ENCODE measurements at regions not wholly inside any gene's neighbourhood (a gene's known extent, or its start where the extent isn't known, plus 50 kb on each side); places are given as distances from the start of the nearest gene placed in this dataset.

- peaks cover 2% of the 10 kb centered on the region for H3K79me1 ChIP-seq (ENCODE audit: low read depth, low read length)
- H3K4me1 ChIP-seq (ENCODE audit: control insufficient read depth in 2 of 2, insufficient read depth in 1 of 2, low read depth in 1 of 2, low read length in 2 of 2): no peaks in the 10 kb centered on the region
- no peak overlapping the region for H3K18ac ChIP-seq (ENCODE audit: low read length)
- H2BK15ac ChIP-seq (ENCODE audit: low read length): no peak overlapping the region
- no peak overlapping the region for H3K14ac ChIP-seq (ENCODE audit: low read length)
- H3K4me3 ChIP-seq (ENCODE audit: low read length in 2 of 2): no peak overlapping the region
- H3K36me3 ChIP-seq (replicated peaks in 1 of 2; ENCODE audit: control insufficient read depth in 2 of 2, insufficient read depth in 2 of 2, low read length in 2 of 2): no peaks in the 10 kb centered on the region
- H2BK120ac ChIP-seq (ENCODE audit: low read depth, low read length): no peak overlapping the region
- H4K8ac ChIP-seq (ENCODE audit: low read depth, low read length): no peak overlapping the region
- H3K9me3 ChIP-seq (replicated peaks in 1 of 2; ENCODE audit: control insufficient read depth in 2 of 2, insufficient read depth in 1 of 2, low read depth in 1 of 2, low read length in 2 of 2): no peaks in the 10 kb centered on the region
- H3K4ac ChIP-seq (ENCODE audit: low read length): no peak overlapping the region
- no peak overlapping the region for H3K9ac ChIP-seq (ENCODE audit: low read depth, low read length, poor library complexity)
- DNase-seq (ENCODE audit: low spot score): no peak
- H3K27ac ChIP-seq (replicated peaks; ENCODE audit: low read length): no peak overlapping the region
- no peaks in the 10 kb centered on the region for H3K27me3 ChIP-seq (ENCODE audit: control insufficient read depth in 3 of 3, insufficient read depth in 3 of 3, low read depth in 1 of 3, low read length in 3 of 3)
- H2BK5ac ChIP-seq (ENCODE audit: low read length): no peak overlapping the region
- H2AFZ ChIP-seq (ENCODE audit: low read length): no peak overlapping the region
- H3K23ac ChIP-seq (ENCODE audit: low read depth, low read length, poor library complexity): no peak overlapping the region
- H3K4me2 ChIP-seq (ENCODE audit: insufficient read depth, low read length, poor library complexity, severe bottlenecking): no peak overlapping the region
- no peak overlapping the region for H2BK12ac ChIP-seq (ENCODE audit: low read length)
- H4K91ac ChIP-seq (ENCODE audit: low read depth, low read length, poor library complexity): no peak overlapping the region
- no peak overlapping the region for H2AK5ac ChIP-seq (ENCODE audit: low read depth, low read length)
- WGBS, 2 donors (ENCODE audit: extremely low coverage in 2 of 2, insufficient read length in 2 of 2, insufficient replicate concordance in 1 of 2): no CpG with 5 or more reads among the region's 2 CpGs
Observed at GRCh38 chr9:103625161-103625804, 468.8 kb upstream of the SMC2 start.

- Histone ChIP-seq H3K23ac (ENCODE audit: low read depth, low read length, poor library complexity) (no peak overlapping the region), H2BK12ac (ENCODE audit: low read length) (no peak overlapping the region), H4K8ac (ENCODE audit: low read depth, low read length) (no peak overlapping the region), H3K79me1 (ENCODE audit: low read depth, low read length) (peaks cover 2% of the 10 kb centered on the region), H3K4me1 (ENCODE audit: control insufficient read depth in 2 of 2, insufficient read depth in 1 of 2, low read depth in 1 of 2, low read length in 2 of 2) (no peaks in the 10 kb centered on the region), H2BK15ac (ENCODE audit: low read length) (no peak overlapping the region), H2BK5ac (ENCODE audit: low read length) (no peak overlapping the region), H4K91ac (ENCODE audit: low read depth, low read length, poor library complexity) (no peak overlapping the region), H3K4ac (ENCODE audit: low read length) (no peak overlapping the region), H2AFZ (ENCODE audit: low read length) (no peak overlapping the region), H3K4me2 (ENCODE audit: insufficient read depth, low read length, poor library complexity, severe bottlenecking) (no peak overlapping the region), H3K4me3 (ENCODE audit: low read length in 2 of 2) (no peak overlapping the region), H2AK5ac (ENCODE audit: low read depth, low read length) (no peak overlapping the region), H3K18ac (ENCODE audit: low read length) (no peak overlapping the region), H3K14ac (ENCODE audit: low read length) (no peak overlapping the region), H3K9ac (ENCODE audit: low read depth, low read length, poor library complexity) (no peak overlapping the region), H3K27ac (replicated peaks; ENCODE audit: low read length) (no peak overlapping the region), H3K27me3 (ENCODE audit: control insufficient read depth in 3 of 3, insufficient read depth in 3 of 3, low read depth in 1 of 3, low read length in 3 of 3) (no peaks in the 10 kb centered on the region), H3K9me3 (replicated peaks in 1 of 2; ENCODE audit: control insufficient read depth in 2 of 2, insufficient read depth in 1 of 2, low read depth in 1 of 2, low read length in 2 of 2) (no peaks in the 10 kb centered on the region), H3K36me3 (replicated peaks in 1 of 2; ENCODE audit: control insufficient read depth in 2 of 2, insufficient read depth in 2 of 2, low read length in 2 of 2) (no peaks in the 10 kb centered on the region), H2BK120ac (ENCODE audit: low read depth, low read length) (no peak overlapping the region)
- no CpG with 5 or more reads among the region's 1 CpG for WGBS, 2 donors (ENCODE audit: extremely low coverage in 2 of 2, insufficient read length in 2 of 2, insufficient replicate concordance in 1 of 2)
- DNase-seq (ENCODE audit: low spot score): no peak
Observed at GRCh38 chr9:103627731-103628130, 466.4 kb upstream of the SMC2 start.

GRCh38 chr9:103649086-103649485 is 445.0 kb upstream of the SMC2 start:
- Histone ChIP-seq H3K23ac (ENCODE audit: low read depth, low read length, poor library complexity) (no peak overlapping the region), H3K18ac (ENCODE audit: low read length) (no peak overlapping the region), H2BK15ac (ENCODE audit: low read length) (no peak overlapping the region), H3K27me3 (ENCODE audit: control insufficient read depth in 3 of 3, insufficient read depth in 3 of 3, low read depth in 1 of 3, low read length in 3 of 3) (no peaks in the 10 kb centered on the region), H2BK120ac (ENCODE audit: low read depth, low read length) (no peak overlapping the region), H3K14ac (ENCODE audit: low read length) (no peak overlapping the region), H2BK12ac (ENCODE audit: low read length) (no peak overlapping the region), H2AFZ (ENCODE audit: low read length) (no peak overlapping the region), H4K8ac (ENCODE audit: low read depth, low read length) (no peak overlapping the region), H3K4me2 (ENCODE audit: insufficient read depth, low read length, poor library complexity, severe bottlenecking) (no peak overlapping the region), H3K4me1 (ENCODE audit: control insufficient read depth in 2 of 2, insufficient read depth in 1 of 2, low read depth in 1 of 2, low read length in 2 of 2) (peaks cover 0 to 2% of the 10 kb centered on the region in 2 donors), H3K27ac (replicated peaks; ENCODE audit: low read length) (no peak overlapping the region), H3K4ac (ENCODE audit: low read length) (no peak overlapping the region), H4K91ac (ENCODE audit: low read depth, low read length, poor library complexity) (no peak overlapping the region), H3K4me3 (ENCODE audit: low read length in 2 of 2) (no peak overlapping the region), H2AK5ac (ENCODE audit: low read depth, low read length) (no peak overlapping the region), H3K9ac (ENCODE audit: low read depth, low read length, poor library complexity) (no peak overlapping the region), H2BK5ac (ENCODE audit: low read length) (no peak overlapping the region), H3K36me3 (replicated peaks in 1 of 2; ENCODE audit: control insufficient read depth in 2 of 2, insufficient read depth in 2 of 2, low read length in 2 of 2) (no peaks in the 10 kb centered on the region), H3K79me1 (ENCODE audit: low read depth, low read length) (no peaks in the 10 kb centered on the region), H3K9me3 (replicated peaks in 1 of 2; ENCODE audit: control insufficient read depth in 2 of 2, insufficient read depth in 1 of 2, low read depth in 1 of 2, low read length in 2 of 2) (no peaks in the 10 kb centered on the region)
- WGBS, 2 donors (ENCODE audit: extremely low coverage in 2 of 2, insufficient read length in 2 of 2, insufficient replicate concordance in 1 of 2): no CpG with 5 or more reads among the region's 1 CpG
- no peak for DNase-seq (ENCODE audit: low spot score)

GRCh38 chr9:103658156-103658555 is 436.0 kb upstream of the SMC2 start:
- no peak overlapping the region for H3K18ac ChIP-seq (ENCODE audit: low read length)
- no peaks in the 10 kb centered on the region for H3K4me1 ChIP-seq (ENCODE audit: control insufficient read depth in 2 of 2, insufficient read depth in 1 of 2, low read depth in 1 of 2, low read length in 2 of 2)
- no peaks in the 10 kb centered on the region for H3K79me1 ChIP-seq (ENCODE audit: low read depth, low read length)
- no peak overlapping the region for H3K23ac ChIP-seq (ENCODE audit: low read depth, low read length, poor library complexity)
- H2BK120ac ChIP-seq (ENCODE audit: low read depth, low read length): no peak overlapping the region
- no peak overlapping the region for H2BK12ac ChIP-seq (ENCODE audit: low read length)
- H3K9me3 ChIP-seq (replicated peaks in 1 of 2; ENCODE audit: control insufficient read depth in 2 of 2, insufficient read depth in 1 of 2, low read depth in 1 of 2, low read length in 2 of 2): no peaks in the 10 kb centered on the region
- no peak overlapping the region for H2BK5ac ChIP-seq (ENCODE audit: low read length)
- H4K8ac ChIP-seq (ENCODE audit: low read depth, low read length): no peak overlapping the region
- H3K27ac ChIP-seq (replicated peaks; ENCODE audit: low read length): no peak overlapping the region
- no peak overlapping the region for H3K4ac ChIP-seq (ENCODE audit: low read length)
- WGBS, 2 donors (ENCODE audit: extremely low coverage in 2 of 2, insufficient read length in 2 of 2, insufficient replicate concordance in 1 of 2): no CpG with 5 or more reads among the region's 5 CpGs
- H2AFZ ChIP-seq (ENCODE audit: low read length): no peak overlapping the region
- H3K27me3 ChIP-seq (ENCODE audit: control insufficient read depth in 3 of 3, insufficient read depth in 3 of 3, low read depth in 1 of 3, low read length in 3 of 3): no peaks in the 10 kb centered on the region
- DNase-seq (ENCODE audit: low spot score): no peak
- H2BK15ac ChIP-seq (ENCODE audit: low read length): no peak overlapping the region
- H3K14ac ChIP-seq (ENCODE audit: low read length): no peak overlapping the region
- no peaks in the 10 kb centered on the region for H3K36me3 ChIP-seq (replicated peaks in 1 of 2; ENCODE audit: control insufficient read depth in 2 of 2, insufficient read depth in 2 of 2, low read length in 2 of 2)
- H3K9ac ChIP-seq (ENCODE audit: low read depth, low read length, poor library complexity): no peak overlapping the region
- no peak overlapping the region for H2AK5ac ChIP-seq (ENCODE audit: low read depth, low read length)
- no peak overlapping the region for H3K4me3 ChIP-seq (ENCODE audit: low read length in 2 of 2)
- no peak overlapping the region for H4K91ac ChIP-seq (ENCODE audit: low read depth, low read length, poor library complexity)
- no peak overlapping the region for H3K4me2 ChIP-seq (ENCODE audit: insufficient read depth, low read length, poor library complexity, severe bottlenecking)
